ENCODE measurements at regions not wholly inside any gene's neighbourhood (a gene's known extent, or its start where the extent isn't known, plus 50 kb on each side); places are given as distances from the start of the nearest gene placed in this dataset.

GRCh38 chr13:33464345-33464744, 178.8 kb upstream of the STARD13 start:
- no peak for TF ChIP-seq CTCF (conservative IDR thresholded peaks at IDR 0.05)

GRCh38 chr13:33466262-33466661, 180.7 kb upstream of the STARD13 start:
- Mint-ChIP-seq H3K27me3 (ENCODE audit: low read depth) (no peaks in the 10 kb centered on the region), H3K9me3 (peaks cover 16% of the 10 kb centered on the region), H3K27ac (ENCODE audit: unreplicated experiment) (no peak overlapping the region), H3K4me3 (no peak overlapping the region), H3K4me1 (no peaks in the 10 kb centered on the region), H3K36me3 (ENCODE audit: low read depth) (no peaks in the 10 kb centered on the region)
- TF ChIP-seq CTCF (conservative IDR thresholded peaks at IDR 0.05): peak; percentile 30
- no peak for DNase-seq (ENCODE audit: low read depth, low spot score)

More at GRCh38 chr13:33464345-33464744, 178.8 kb upstream of the STARD13 start:
- H3K36me3 Mint-ChIP-seq (ENCODE audit: low read depth): peaks cover 4% of the 10 kb centered on the region
- no peaks in the 10 kb centered on the region for H3K4me1 Mint-ChIP-seq
- H3K27ac Mint-ChIP-seq (ENCODE audit: unreplicated experiment): no peak overlapping the region
- peaks cover 18% of the 10 kb centered on the region for H3K9me3 Mint-ChIP-seq
- no peaks in the 10 kb centered on the region for H3K27me3 Mint-ChIP-seq (ENCODE audit: low read depth)
- H3K4me3 Mint-ChIP-seq: no peak overlapping the region
- DNase-seq (ENCODE audit: low read depth, low spot score): no peak

GRCh38 chr13:33467556-33467955, 182.0 kb upstream of the STARD13 start:
- H3K27ac Mint-ChIP-seq (ENCODE audit: unreplicated experiment): no peak overlapping the region
- no peaks in the 10 kb centered on the region for H3K36me3 Mint-ChIP-seq (ENCODE audit: low read depth)
- no peaks in the 10 kb centered on the region for H3K4me1 Mint-ChIP-seq
- no peak for TF ChIP-seq CTCF (conservative IDR thresholded peaks at IDR 0.05)
- no peaks in the 10 kb centered on the region for H3K27me3 Mint-ChIP-seq (ENCODE audit: low read depth)
- no peak for DNase-seq (ENCODE audit: low read depth, low spot score)
- H3K4me3 Mint-ChIP-seq: no peak overlapping the region
- H3K9me3 Mint-ChIP-seq: peaks cover 16% of the 10 kb centered on the region

- H3K27ac Mint-ChIP-seq (ENCODE audit: unreplicated experiment): no peak overlapping the region
- peaks cover 13% of the 10 kb centered on the region for H3K9me3 Mint-ChIP-seq
- H3K36me3 Mint-ChIP-seq (ENCODE audit: low read depth): peaks cover 5% of the 10 kb centered on the region
- no peaks in the 10 kb centered on the region for H3K27me3 Mint-ChIP-seq (ENCODE audit: low read depth)
- H3K4me1 Mint-ChIP-seq: no peaks in the 10 kb centered on the region
- DNase-seq (ENCODE audit: low read depth, low spot score): no peak
- H3K4me3 Mint-ChIP-seq: no peak overlapping the region
- no peak for TF ChIP-seq CTCF (conservative IDR thresholded peaks at IDR 0.05)
These were observed 185.6 kb upstream of the STARD13 start for GRCh38 chr13:33471204-33471603.

GRCh38 chr13:33472446-33472845, 186.9 kb upstream of the STARD13 start:
- H3K4me1 Mint-ChIP-seq: no peaks in the 10 kb centered on the region
- peaks cover 17% of the 10 kb centered on the region for H3K9me3 Mint-ChIP-seq
- H3K4me3 Mint-ChIP-seq: no peak overlapping the region
- no peak for DNase-seq (ENCODE audit: low read depth, low spot score)
- TF ChIP-seq CTCF (conservative IDR thresholded peaks at IDR 0.05): no peak
- no peak overlapping the region for H3K27ac Mint-ChIP-seq (ENCODE audit: unreplicated experiment)
- H3K36me3 Mint-ChIP-seq (ENCODE audit: low read depth): peaks cover 8% of the 10 kb centered on the region
- H3K27me3 Mint-ChIP-seq (ENCODE audit: low read depth): no peaks in the 10 kb centered on the region

- DNase-seq (ENCODE audit: low read depth, low spot score): no peak
- Mint-ChIP-seq H3K4me1 (no peaks in the 10 kb centered on the region), H3K27ac (ENCODE audit: unreplicated experiment) (no peak overlapping the region), H3K36me3 (ENCODE audit: low read depth) (peaks cover 16% of the 10 kb centered on the region), H3K9me3 (peaks cover 24% of the 10 kb centered on the region), H3K27me3 (ENCODE audit: low read depth) (no peaks in the 10 kb centered on the region), H3K4me3 (no peak overlapping the region)
- no peak for TF ChIP-seq CTCF (conservative IDR thresholded peaks at IDR 0.05)
These were observed 193.6 kb upstream of the STARD13 start for GRCh38 chr13:33479105-33479504.

Measured in neural crest cell (in vitro differentiated cells).